ENCODE measurements at regions not wholly inside any gene's neighbourhood (a gene's known extent, or its start where the extent isn't known, plus 50 kb on each side); places are given as distances from the start of the nearest gene placed in this dataset.
"Not testable (repeated sequence)": the region's sequence is repeated elsewhere in the genome, so short reads cannot be mapped to it uniquely, and the experiment has no call there.

DNA sequence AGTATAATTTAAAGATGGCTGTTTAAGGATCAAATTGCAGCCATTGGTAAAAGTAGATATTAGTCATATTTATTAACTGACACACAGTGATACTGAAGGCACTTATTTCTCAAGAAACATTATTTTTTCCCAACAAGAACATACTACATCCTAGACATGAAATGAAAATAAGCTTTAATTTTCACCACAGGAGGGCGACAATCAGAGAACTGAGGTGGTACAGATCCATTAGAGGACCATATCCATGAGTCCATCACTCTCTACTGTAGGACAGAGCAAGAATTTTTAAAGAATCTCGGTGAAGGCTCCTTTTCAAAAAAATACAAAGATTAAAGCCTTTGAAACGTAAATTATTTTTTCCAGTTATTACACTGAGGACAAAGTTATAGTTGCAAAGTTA, 2897.0 kb upstream of the OR11H1 start:
- H3K4me3 ChIP-seq (ENCODE audit: low read depth, low read length), result not testable (repeated sequence)

DNA sequence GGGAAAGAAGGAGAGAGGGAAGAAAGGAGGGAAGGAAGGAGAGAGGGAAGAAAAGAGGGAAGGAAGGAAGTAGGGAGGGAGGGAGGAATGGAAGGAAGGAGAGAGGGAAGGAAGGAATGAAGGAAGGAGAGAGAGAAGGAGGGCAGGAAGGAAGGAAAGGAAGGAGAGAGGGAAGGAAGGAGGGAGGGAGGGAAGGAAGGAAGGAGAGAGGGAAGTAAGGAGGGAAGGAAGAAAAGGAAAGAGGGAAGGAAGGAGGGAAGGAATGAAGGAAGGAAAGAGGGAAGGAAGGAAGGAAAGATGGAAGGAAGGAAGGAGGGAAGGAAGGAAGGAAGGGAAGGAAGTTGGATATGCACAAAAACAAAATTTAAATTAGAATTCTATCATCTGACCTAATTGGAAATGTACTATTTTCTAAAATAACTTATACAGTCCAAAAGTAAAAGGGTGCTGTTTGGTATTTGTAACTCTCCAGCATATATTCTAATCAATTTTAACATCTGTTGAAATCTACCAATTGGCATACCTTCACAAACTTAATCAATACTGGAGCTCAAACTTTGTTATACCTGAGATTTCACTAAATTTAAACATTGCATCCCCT, 2890.3 kb upstream of the OR11H1 start:
- not testable (repeated sequence) for H3K4me3 ChIP-seq (ENCODE audit: low read depth, low read length)

DNA sequence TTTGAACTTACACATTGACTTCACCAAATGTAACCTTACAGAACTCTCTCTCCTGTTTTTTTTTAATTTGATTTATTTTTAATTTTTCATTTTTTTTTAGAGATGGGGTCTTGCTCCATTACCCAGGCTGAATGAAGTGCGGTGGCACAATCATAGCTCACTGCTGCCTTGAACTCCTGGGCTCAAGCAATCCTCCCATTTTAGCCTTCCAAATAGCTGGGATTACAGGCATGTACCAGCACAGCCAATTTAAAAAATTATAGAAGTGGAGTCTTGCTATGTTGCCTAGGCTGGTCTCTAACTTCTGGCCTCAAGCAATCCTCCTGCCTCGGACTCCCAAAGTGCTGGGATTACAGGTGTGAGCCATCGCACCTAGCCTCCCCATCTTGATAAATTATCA, 2889.7 kb upstream of the OR11H1 start:
- not testable (repeated sequence) for H3K4me3 ChIP-seq (ENCODE audit: low read depth, low read length)

Data from WI38 (cell line).